ENCODE measurements at regions not wholly inside any gene's neighbourhood (a gene's known extent, or its start where the extent isn't known, plus 50 kb on each side); places are given as distances from the start of the nearest gene placed in this dataset.
A peak's percentile ranks its signal among the peaks of the same experiment; 100 is the strongest.
"Not testable (repeated sequence)": the region's sequence is repeated elsewhere in the genome, so short reads cannot be mapped to it uniquely, and the experiment has no call there.

DNA sequence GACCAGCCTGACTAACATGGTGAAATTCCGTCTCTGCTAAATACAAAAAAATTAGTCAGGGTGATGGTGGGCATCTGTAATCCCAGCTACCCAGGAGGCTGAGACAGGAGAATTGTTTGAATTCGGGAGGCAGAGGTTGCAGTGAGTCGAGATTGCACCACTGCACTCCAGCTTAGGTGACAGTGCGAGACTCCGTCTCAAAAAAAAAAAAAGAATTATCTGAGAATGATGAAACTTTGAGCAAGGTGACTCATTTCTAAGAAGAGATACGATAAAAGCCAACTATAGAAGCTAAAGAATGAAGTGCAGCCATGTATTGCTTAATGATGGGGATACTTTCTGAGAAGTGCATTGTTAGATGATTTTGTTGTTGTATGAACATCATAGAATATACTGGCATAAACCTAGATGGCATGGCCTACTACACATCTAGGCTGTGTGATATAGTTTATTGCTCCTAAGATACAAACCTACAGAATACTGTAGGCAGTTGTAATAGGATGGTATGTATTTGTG lies 64.7 kb downstream of the SNRPE start:
- DNase-seq, result no peak

DNA sequence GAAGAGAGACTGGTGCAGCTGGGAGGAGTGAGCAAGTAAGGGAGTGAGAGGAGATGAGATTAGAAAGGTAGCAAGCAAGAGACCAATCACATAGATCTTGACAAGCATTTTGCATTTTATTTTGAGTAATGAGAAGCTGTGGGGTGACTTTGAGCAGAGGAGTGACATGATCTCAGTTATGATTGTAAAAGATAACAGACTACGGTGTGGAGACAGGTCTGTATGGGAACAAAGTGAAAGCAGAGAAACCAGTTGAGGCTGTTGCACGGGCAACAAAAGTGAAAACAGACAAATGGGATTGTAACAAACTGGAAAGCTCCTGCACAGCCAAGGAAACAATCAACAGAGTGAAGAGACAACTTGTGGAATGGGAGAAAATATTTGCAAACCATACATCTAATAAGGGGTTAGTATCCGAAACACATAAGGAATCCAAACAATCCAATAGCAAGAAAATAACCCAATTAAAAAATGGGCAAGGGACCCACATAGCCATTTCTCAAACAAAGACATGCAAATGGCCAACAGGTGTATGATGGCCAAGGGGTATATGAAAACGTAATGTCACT lies 68.4 kb downstream of the SNRPE start:
- DNase-seq, result no peak

DNA sequence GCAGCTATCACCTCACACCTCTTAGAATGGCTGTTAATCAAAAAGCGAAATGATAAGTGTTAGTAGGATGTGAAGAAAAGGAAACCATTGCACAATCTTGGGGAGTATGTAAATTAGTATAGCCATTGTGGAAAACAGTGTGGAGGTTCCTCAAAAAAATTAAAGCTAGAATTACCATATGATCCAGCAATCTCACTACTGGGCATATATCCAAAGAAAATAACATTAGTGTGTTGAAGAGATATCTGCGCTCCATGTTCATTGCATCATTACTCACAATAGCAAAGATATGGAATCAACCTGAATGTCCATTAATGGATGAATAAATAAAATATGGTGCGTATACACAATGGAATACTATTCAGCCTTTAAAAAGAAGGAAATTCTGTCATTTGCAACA lies 68.9 kb downstream of the SNRPE start:
- DNase-seq, result peak; percentile 52

DNA sequence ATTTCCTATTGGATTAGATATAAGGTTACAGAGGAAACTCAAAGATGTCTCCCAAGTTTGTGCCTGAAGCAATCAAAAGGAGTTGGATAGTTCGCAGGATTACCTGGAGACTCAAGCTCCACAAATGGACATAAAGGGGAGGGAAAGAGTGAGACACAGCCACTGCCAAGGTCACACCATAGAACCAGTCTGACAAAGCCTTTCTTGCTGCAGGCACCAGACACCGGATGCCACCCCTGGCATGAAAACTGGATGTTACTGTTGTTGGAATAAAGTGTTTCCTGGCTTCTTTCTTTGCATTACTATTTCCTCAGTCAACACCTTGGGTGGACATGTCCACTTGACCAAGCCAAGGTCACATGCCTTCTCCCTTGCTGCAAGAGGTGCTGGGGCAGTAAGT lies 70.6 kb downstream of the SNRPE start:
- DNase-seq, result no peak

DNA sequence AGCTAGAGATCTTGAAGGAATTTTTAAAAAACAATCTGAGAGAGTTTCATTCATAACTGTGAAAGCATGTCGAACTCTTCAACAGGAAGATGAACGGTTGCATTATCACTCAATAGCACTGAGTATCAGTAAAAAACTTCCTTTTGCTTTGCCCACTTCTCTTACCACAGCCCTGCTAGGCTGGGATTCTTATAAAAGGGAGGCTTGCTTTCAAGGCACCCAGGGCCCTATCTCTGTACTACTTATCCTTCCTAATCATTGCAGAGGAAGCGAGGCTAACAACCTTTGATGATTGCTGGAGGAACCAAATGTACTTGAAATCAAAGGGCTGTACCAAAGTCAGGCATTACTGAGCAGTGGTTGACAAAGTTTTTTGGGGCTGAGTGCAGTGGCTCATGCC lies 71.2 kb downstream of the SNRPE start:
- DNase-seq, result no peak

DNA sequence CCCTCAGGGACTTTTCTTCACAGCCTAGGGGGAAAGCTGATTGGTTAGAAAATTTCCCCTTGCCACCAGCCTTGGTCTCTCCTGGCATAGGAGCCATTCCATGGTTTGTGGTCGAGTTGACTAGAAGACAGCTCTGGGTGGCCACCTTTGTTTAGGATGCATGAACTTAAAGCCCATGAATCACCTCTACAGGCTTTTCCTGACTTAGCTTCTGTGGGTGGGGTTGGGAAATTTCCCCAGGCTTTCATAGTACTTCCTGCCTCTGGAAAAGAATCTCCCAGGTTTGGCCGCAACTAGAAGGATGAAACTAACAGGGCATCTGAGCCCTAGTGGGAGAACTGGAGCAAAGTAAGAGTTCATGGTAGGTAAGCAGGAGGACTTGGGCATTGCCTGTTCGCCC lies 72.6 kb downstream of the SNRPE start:
- DNase-seq, result no peak

DNA sequence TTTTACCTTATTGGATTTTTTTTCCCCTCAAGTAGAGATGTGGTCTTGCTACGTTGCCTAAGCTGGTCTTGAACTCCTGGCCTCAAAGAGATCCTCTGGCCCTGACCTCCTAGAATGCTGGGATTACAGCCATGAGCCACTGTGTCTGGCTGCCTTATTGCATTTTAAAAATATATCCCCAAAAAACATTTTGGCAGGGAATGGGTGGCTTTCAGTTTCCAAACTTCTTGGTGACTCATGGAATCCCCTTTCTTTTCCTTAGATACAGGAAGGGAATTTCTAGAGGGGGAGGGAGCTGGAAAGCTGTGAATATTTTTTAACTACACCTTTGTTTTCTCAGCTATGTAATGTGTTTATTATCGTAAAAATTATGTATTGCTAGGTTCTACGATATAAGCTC lies 73.3 kb downstream of the SNRPE start:
- DNase-seq, result no peak

- DNase-seq, result no peak
Observed at GRCh38 chr1:203935321-203935720, 73.9 kb downstream of the SNRPE start.

- no peak for DNase-seq
Observed at GRCh38 chr1:203937678-203938330, 76.4 kb downstream of the SNRPE start.

DNA sequence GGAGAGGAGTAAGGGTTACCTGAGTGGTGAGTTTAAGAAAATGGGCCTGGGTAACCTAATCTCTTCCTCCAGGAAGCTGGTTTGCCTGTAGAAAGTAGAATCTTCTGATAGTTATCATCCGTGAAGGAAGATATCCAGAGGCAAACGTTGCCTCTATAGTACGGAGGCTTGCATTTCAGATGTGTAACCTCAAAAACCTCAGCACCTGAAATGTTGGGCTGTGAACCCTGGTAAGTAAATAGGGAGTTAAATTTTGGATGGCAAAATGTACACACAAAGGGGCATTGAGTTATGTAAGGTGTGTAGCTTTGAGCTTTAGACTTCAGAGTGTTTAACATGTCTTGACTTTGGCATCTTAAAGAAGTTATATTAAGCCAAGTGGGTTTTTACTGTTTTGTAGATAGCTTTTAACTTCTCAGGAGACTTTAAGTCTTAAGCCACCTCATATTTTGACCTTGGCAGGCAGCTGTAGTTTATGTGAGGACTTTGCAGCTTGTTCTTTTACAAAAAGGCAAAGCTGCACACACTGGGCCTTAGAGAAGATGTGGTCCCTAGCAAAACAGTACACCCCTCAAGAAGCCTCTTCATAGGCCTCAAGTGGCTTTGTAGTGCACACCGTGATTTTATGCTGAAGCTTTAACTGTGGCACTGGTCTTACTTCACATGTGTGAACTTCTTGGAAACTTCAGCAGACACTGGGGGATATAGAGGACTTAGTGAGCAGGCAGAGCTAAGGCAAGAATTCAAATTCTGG lies 83.4 kb downstream of the SNRPE start:
- no peak for DNase-seq

- no peak for DNase-seq
Observed at GRCh38 chr1:203954293-203954692, 92.9 kb downstream of the SNRPE start.

GRCh38 chr1:203954788-203955552 lies 93.6 kb downstream of the SNRPE start:
- DNase-seq, result peak; percentile 12

- DNase-seq, result no peak
Observed at GRCh38 chr1:203968761-203969160, 104.2 kb upstream of the SOX13 start.

DNA sequence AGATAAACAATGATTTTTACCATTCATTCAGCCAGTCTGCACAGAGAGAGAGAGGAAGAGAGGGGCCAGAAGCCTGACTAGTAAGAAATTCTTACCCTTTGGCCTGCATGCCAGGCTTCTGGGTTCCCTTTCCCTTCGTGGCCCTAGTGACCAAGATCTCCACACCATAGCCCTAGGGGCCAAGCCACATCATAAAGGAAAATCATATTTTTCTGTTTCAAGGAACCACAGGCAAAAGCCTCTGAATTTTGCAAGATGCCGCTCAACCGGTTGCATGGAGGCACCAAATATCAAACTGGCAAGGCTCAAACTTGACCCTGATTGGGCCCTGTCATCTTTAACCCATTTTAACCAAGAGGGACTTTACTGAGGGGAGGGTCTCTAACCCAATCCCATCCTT lies 103.1 kb upstream of the SOX13 start:
- DNase-seq, result no peak

DNA sequence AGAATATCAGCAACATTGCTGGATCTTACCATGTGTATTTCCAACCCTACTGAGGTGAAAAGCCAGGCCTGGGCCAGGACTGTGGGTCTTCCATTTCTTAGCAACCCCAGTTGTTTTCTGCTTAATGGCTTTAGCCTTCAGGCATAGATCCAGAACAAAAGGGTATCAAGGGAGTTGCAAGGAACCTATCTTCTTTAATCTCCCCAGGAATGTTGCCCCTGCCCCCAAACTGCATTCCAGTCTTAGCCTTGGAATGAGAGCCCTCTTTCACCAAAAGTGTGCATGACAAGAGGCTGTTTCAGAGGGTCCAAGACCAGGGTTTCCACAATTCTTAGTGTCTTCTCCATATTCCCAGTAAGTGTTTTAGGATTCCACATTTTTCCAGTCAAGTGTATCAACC lies 87.9 kb upstream of the SOX13 start:
- DNase-seq, result no peak

- no peak for DNase-seq
Observed at GRCh38 chr1:203985676-203986075, 87.2 kb upstream of the SOX13 start.

- DNase-seq, result no peak
Observed at GRCh38 chr1:203986887-203987461, 85.9 kb upstream of the SOX13 start.

GRCh38 chr1:203990118-203990517 lies 82.8 kb upstream of the SOX13 start:
- DNase-seq, result no peak

DNA sequence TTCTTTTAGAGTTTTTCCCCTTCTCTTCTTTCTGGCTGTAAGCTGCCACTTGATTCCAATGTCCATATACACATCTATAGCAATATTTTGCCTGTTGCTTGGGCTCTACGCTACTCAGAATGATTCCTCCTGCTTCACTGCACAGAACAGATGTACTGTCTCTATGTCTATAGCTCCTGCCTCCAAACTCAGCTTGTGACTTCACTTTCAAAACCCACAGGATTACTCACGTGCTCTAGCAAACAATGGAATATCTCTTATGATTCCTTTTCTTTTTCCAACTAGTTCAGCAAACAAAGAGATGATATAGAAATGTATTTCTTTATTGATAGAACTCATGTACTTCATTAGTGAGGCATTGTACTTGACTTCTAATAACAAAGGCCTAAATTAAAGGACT lies 80.5 kb upstream of the SOX13 start:
- no peak for DNase-seq

- no peak for DNase-seq
Observed at GRCh38 chr1:203993256-203993655, 79.7 kb upstream of the SOX13 start.

DNA sequence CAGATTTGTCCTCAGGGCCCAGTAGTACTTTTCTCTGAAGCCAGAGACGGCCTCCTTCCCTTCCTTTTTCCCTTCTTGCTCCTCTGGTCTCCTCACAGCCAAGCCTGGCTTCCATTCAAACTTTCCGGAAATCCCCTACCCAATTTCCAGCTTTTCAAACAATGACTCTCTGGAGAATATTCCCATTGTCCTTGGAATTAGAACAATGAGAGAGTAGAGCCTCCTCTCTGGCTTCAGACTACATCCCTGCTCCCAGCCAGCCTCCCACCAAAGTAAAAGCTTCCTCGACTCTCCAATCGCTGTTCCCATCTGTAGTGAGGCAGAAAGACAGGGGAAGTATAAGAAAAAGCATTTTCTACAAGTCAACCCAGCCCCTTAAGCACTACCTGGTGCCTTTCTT lies 77.7 kb upstream of the SOX13 start:
- no peak for DNase-seq

DNA sequence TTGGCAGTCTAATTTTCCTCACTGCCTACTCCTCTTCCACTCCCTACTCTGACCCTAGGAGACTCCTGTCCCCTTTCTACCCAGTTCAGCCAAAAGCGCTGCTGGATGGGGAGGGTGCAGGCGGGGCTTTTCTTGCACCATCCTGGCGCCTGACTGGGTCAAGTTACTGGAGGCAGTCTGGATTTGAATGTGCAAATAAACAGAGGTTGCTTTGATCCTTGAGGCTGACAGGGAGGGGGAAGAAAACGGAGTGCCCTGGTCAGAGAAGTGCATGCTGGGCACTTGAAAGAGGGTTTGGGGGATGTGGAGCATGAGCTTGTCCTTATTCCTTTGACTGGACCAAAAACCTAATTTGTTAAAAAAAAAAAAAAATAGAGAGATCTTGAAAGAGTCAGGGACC lies 76.8 kb upstream of the SOX13 start:
- DNase-seq, result no peak

DNA sequence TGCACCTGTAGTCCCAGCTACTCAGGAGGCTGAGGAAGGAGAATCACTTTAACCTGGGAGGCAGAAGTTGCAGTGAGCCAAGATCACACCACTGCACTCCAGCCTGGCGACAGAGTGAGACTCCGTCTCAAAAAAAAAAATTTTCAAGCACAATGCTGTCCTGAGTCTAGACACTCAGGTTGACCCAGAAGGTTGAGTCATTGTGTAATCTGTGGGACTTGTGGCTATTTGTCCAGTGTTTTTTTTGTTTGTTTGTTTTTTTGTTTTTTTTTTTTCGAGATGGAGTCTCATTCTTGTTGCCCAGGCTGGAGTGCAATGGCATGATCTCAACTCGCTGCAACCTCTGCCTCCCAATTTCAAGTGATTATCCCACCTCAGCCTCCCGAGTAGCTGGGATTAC lies 74.3 kb upstream of the SOX13 start:
- not testable (repeated sequence) for DNase-seq
